NCI-H226 (cell line): ENCODE measurements at regions not wholly inside any gene's neighbourhood (a gene's known extent, or its start where the extent isn't known, plus 50 kb on each side); places are given as distances from the start of the nearest gene placed in this dataset.

Experiments used
- DNase-seq: peaks from one replicate; pipeline ENCODE4 v3.0.0-alpha.2; 2015

DNA sequence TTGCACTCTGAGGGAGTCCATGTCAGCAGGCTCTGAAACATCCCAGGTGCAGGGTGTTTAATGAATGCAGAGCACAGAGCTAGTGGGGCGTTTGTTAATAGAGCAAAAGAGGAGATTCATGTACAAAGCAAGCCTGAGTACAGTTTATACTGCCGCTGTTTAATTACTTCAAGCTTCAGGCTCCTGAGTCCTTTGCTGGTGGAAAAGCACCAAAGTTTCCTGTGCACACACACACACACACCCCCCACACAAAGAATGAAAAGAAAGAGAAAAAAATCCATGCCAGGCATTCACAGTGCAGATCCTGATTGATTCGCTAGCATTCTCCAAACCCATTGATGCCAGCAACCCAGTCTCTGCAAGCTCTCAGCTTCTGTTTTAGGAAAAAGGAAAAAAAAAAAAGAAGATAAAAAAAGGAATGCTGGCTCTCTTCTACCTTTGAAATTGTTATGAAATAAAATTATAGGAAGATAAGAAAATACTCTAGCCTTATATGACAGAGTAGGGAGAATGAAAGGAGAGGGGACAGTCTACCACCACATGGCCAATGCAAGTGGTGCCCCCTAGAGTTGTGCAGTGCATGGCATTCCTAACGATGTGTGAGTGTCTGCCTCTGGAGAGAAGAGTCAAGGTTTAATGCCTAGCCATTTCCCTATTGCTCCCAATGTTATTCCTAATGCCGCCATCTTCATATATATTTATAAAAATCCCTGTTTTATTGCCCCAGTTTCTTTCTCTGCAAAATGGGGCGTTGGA is 216.5 kb downstream of the TMEM114 start:
- DNase-seq = no peak

- no peak for DNase-seq
Observed at GRCh38 chr16:8372141-8372540, 218.2 kb downstream of the TMEM114 start.

- peak; percentile 22 for DNase-seq
Observed at GRCh38 chr16:8370374-8371270, 219.7 kb downstream of the TMEM114 start.

GRCh38 chr16:8358937-8359336 is 231.4 kb downstream of the TMEM114 start:
- DNase-seq = no peak

GRCh38 chr16:8355675-8356074 is 234.6 kb downstream of the TMEM114 start:
- DNase-seq = no peak

DNA sequence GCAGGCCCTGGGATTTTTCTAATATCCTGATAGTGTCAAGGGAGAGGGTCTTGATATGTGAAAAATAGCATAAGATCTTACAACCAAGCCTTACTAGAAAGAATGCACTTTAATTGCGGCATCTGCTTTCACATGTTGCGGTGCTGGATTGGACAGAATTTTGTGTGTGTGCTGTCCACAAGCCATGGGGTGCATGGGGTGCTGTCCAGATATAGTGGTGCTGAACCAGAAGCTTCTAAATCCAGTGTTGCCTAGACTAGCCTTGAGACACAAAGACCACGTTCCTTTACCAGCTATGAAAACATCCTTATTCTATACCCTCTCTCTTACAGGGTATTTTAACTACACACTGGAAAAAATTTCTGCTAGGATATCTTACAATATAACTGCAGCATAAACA is 244.0 kb downstream of the TMEM114 start:
- peak; percentile 17 for DNase-seq

GRCh38 chr16:8342276-8342675 is 248.0 kb downstream of the TMEM114 start:
- no peak for DNase-seq

DNA sequence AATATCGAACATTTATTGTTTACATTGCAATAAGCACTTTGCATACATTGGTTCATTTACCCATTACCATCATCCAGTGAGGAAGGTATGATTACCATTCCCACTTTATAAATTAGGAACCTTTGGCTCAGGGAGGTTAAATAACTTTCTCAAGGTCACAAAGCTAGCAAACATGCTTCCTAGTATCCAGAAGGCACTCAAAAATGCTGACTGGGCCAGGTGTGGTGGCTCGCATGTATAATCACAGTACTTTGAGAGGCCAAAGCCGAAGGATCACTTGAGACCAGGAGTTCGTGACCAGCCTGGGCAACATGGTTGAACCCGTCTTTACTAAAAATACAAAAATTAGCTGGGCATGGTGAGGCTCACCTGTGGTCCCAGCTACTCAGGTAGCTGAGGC is 259.6 kb downstream of the TMEM114 start:
- DNase-seq = no peak

GRCh38 chr16:8326232-8326631 is 264.1 kb downstream of the TMEM114 start:
- DNase-seq = no peak

DNA sequence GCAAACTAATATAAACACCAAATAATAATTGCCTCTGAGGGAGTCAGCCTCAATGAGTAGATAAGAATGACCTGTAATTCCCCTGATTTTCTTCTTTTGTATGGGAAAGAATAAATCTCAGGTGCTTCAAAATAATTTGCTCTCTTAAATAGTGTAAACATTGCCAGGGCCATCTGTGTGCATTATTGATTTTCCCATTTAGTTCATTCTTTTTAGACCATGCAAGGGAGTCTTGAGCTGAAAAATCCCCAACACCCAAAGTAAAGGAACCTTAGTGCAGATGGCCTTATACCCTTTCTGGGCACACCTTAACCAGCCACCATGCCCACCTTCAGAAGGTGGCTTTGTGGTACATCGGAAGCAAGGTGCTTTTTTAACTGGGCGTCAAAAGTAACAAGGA is 267.2 kb downstream of the TMEM114 start:
- DNase-seq = no peak

DNA sequence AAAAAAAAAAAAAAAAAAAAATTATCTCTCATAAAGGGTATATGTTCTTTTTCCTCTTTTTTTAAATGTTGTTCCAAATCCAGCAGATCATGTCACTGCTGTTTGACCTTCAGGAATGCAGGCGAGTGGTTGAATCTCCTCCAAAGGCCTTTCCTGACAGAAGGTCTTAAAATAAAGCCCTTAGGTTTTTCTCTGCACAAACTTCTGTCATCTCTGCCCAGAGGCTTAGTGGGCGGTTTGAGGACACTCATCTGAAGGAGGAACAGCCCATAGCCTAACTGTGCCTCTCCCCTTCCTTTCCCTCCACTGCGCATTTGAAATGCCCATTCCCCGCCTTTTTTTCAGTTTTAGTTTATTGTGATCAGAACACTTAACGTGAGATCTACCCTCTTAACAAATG is 270.2 kb downstream of the TMEM114 start:
- DNase-seq = no peak

DNA sequence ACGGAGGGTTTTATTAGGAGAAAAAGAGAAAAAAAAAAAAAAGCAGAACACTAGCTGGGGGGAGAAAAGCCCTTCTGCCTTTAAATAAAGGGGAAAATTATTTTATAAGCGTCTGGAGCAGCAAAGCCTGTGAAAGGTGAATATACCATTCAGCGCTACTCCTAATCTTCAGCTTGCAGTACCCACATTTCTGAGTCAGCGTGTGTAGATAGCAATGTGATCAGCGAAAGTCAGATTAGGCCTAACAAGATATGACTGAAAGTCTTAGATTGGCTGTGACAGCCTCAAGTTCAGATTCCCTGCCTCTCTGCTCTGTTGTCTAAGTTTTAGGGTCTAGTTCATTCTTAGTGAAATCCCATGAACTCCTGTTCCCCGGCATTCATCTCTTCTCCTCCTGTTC is 279.5 kb downstream of the TMEM114 start:
- no peak for DNase-seq

- no peak for DNase-seq
Observed at GRCh38 chr16:8310323-8310722, 280.0 kb downstream of the TMEM114 start.

GRCh38 chr16:8305201-8305600 is 285.1 kb downstream of the TMEM114 start:
- no peak for DNase-seq

- no peak for DNase-seq
Observed at GRCh38 chr16:8299635-8300034, 290.7 kb downstream of the TMEM114 start.

DNA sequence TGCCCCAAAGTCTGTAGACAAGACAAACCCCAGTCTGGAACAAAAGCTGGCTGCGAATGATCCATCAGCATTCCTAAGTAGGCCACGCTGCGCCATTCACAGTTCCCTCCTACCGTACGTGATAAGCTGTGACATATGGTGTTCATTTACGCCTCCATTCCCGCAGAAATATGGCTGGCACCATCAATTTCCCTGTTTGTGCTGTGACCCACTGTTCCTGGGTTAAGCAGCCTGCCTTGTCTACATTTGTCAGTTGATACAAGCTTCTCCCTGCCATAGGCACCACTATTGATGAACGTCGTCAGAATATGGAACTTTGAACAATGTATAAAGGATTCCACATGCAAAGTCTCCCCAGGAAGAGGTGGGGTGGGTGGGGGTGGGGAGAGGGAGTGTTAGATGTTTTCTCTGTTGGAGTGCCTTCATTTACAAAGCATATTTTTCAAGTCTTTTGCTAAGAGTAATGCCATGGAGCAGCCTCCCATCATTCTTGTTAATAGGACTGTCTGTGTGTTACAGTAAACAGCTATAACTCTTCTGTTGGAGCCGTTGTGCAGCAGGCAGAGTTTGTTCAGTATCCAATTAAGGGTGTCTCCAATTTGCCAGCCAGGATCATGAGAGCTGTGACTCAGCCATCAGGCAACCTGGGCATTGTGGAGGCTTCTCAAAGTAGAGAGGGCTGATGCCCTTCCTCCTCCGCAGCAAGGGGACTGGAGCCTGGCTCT is 294.6 kb downstream of the TMEM114 start:
- DNase-seq = no peak

DNA sequence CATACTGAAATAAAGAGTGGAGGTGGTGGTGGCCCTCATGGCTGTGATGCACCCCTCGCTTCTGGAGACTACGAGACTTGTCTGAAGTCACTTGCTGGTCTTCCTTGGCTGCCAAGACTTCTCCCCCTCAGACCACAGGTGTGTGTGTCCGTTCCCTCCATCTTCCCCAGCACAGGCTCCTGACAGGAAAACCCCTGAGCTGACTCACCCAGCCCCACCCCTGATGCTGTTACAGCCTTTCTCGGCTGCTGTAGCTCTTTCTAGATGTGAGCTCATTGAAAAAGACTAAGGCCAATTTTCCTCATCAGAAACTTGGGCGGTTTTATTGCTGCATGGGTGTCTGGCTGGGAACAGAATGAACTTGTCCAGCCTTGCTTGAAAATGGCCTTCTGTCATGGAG is 296.9 kb downstream of the TMEM114 start:
- DNase-seq = no peak

GRCh38 chr16:8292271-8292670 is 298.0 kb downstream of the TMEM114 start:
- DNase-seq = no peak

DNA sequence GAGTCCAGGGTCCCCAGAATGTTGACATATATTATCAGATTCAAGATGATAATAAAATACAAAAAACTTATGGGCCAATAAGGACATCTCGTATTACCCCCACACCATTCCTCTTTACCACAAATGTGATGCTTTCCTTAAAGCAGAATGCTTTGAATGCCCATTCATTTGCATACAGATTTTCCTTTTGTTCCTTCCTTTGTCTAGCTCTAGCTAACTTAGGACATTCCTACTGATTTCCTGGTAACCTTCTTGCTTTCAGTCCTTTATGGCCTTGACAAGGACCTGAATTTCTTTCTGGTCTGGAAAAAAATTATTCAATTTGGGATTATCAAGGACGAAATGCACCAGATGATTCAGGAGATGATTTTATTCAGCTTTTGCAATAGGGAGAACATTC is 304.0 kb downstream of the TMEM114 start:
- no peak for DNase-seq

- no peak for DNase-seq
Observed at GRCh38 chr16:8283195-8283594, 307.1 kb downstream of the TMEM114 start.

GRCh38 chr16:8278031-8278580 is 312.2 kb downstream of the TMEM114 start:
- DNase-seq = no peak

DNA sequence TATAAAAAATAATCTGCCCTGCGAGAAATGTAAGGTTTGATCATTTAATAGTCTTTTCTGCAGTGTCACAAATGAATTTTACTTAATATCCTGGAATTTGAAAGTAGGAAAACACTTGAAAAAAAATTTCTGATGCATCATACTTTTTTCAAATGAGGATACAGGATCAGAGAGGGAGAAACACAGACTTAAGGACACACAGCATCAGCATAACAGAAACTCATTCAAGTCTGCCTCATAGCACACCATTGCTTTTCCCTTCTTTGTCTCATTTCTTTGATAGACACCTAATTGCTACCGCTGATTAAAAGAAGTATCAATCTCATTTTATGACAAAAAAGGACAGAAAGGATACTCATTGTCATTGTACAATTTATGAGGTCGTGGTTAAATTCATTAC is 319.0 kb downstream of the TMEM114 start:
- DNase-seq = no peak

- DNase-seq = no peak
Observed at GRCh38 chr16:8262299-8262698, 328.0 kb downstream of the TMEM114 start.
